GM19324 (cell line): ENCODE measurements at regions not wholly inside any gene's neighbourhood (a gene's known extent, or its start where the extent isn't known, plus 50 kb on each side); places are given as distances from the start of the nearest gene placed in this dataset.

Experiments used
- ATAC-seq: cut with Tn5 transposase; IDR thresholded peaks from one replicate; pipeline ENCODE4 v1.9.1; 2021; ENCODE audit warnings: mild to moderate bottlenecking, moderate library complexity; ENCODE audit not compliant: unreplicated experiment, low FRiP score

- no peak for ATAC-seq
Observed at GRCh38 chr5:31137676-31138075, 55.8 kb upstream of the CDH6 start.

GRCh38 chr5:31135542-31135941 lies 57.9 kb upstream of the CDH6 start:
- ATAC-seq, result no peak

- no peak for ATAC-seq
Observed at GRCh38 chr5:31133488-31133887, 60.0 kb upstream of the CDH6 start.

GRCh38 chr5:31131381-31131891 lies 62.0 kb upstream of the CDH6 start:
- no peak for ATAC-seq

- ATAC-seq, result no peak
Observed at GRCh38 chr5:31130676-31131075, 62.8 kb upstream of the CDH6 start.

- no peak for ATAC-seq
Observed at GRCh38 chr5:31124651-31125305, 68.7 kb upstream of the CDH6 start.

GRCh38 chr5:31124026-31124425 lies 69.5 kb upstream of the CDH6 start:
- ATAC-seq, result no peak

- no peak for ATAC-seq
Observed at GRCh38 chr5:31122998-31123951, 70.2 kb upstream of the CDH6 start.

GRCh38 chr5:31121224-31121623 lies 72.3 kb upstream of the CDH6 start:
- ATAC-seq, result no peak

GRCh38 chr5:31120642-31120948 lies 72.9 kb upstream of the CDH6 start:
- no peak for ATAC-seq

GRCh38 chr5:31119938-31120641 lies 73.4 kb upstream of the CDH6 start:
- no peak for ATAC-seq

- no peak for ATAC-seq
Observed at GRCh38 chr5:31116466-31117031, 76.9 kb upstream of the CDH6 start.

GRCh38 chr5:31114817-31115216 lies 78.7 kb upstream of the CDH6 start:
- ATAC-seq, result no peak

- ATAC-seq, result no peak
Observed at GRCh38 chr5:31113666-31114350, 79.7 kb upstream of the CDH6 start.

GRCh38 chr5:31113101-31113500 lies 80.4 kb upstream of the CDH6 start:
- ATAC-seq, result no peak

- no peak for ATAC-seq
Observed at GRCh38 chr5:31107091-31107518, 86.4 kb upstream of the CDH6 start.

GRCh38 chr5:31106691-31107090 lies 86.8 kb upstream of the CDH6 start:
- ATAC-seq, result no peak

- no peak for ATAC-seq
Observed at GRCh38 chr5:31106278-31106677, 87.2 kb upstream of the CDH6 start.

- ATAC-seq, result no peak
Observed at GRCh38 chr5:31104775-31105174, 88.7 kb upstream of the CDH6 start.

GRCh38 chr5:31100781-31101310 lies 92.6 kb upstream of the CDH6 start:
- ATAC-seq, result no peak
